HEK293 (cell line): ENCODE measurements at regions not wholly inside any gene's neighbourhood (a gene's known extent, or its start where the extent isn't known, plus 50 kb on each side); places are given as distances from the start of the nearest gene placed in this dataset.

ENCODE experiments used
- CTCF ChIA-PET: fragments of 350-600 bp; formaldehyde crosslinking; extraction: SDS; loops from one replicate; lab custom pipeline; 2021; ENCODE audit warnings: antibody characterized with exemption; lab: Yijun Ruan, JAX
- POLR2A ChIA-PET: fragments of 300-600 bp; formaldehyde crosslinking; extraction: SDS; loops from one replicate; lab custom pipeline; 2020; ENCODE audit warnings: antibody characterized with exemption, inconsistent platforms; lab: Yijun Ruan, JAX
- H3K27ac ChIP-seq: fragments of 200-500 bp; sonication (Bioruptor generic); 2 replicates; pipeline ENCODE4 v1.5.1; 2014; ENCODE audit warnings: low read depth, low read length, control low read depth, inconsistent platforms; ENCODE audit errors: extremely low read depth
- H3K36me3 ChIP-seq, 2 experiments: fragments of 200-500 bp in 1 of 2; sonication (Bioruptor generic) in 1 of 2; 1 replicate in 1 of 2; 2 replicates in 1 of 2; pipeline ENCODE4 v1.5.1; 2014 to 2017; ENCODE audit warnings: inconsistent platforms in 2 of 2, low read length in 2 of 2; ENCODE audit not compliant: control insufficient read depth in 2 of 2, insufficient read depth in 1 of 2
- H3K4me1 ChIP-seq: fragments of 200-500 bp; sonication (Bioruptor generic); 2 replicates; pipeline ENCODE4 v1.5.1; 2014; ENCODE audit warnings: mild to moderate bottlenecking, low read length, inconsistent platforms; ENCODE audit not compliant: control insufficient read depth, insufficient read depth
- H3K4me3 ChIP-seq: 2 replicates; pipeline ENCODE4 v1.5.1; 2011; ENCODE audit warnings: low read depth, mild to moderate bottlenecking, control low read depth, low read length, moderate library complexity
- H3K9me3 ChIP-seq: fragments of 200-500 bp; sonication (Bioruptor generic); 2 replicates; pipeline ENCODE4 v1.5.1; 2014; ENCODE audit warnings: low read depth, low read length, inconsistent platforms; ENCODE audit not compliant: control insufficient read depth, insufficient read depth
- KLF16 ChIP-seq: fragments of 450-650 bp; formaldehyde crosslinking; IDR thresholded peaks from 2 replicates; pipeline ENCODE4 v1.5.1; 2017; ENCODE audit warnings: missing biosample characterization, missing genetic modification characterization
- KLF17 ChIP-seq: fragments of 450-650 bp; formaldehyde crosslinking; IDR thresholded peaks from 2 replicates; pipeline ENCODE4 v1.5.1; 2016; ENCODE audit warnings: missing biosample characterization, missing genetic modification characterization
- PRDM1 ChIP-seq: fragments of 450-650 bp; formaldehyde crosslinking; IDR thresholded peaks from 2 replicates; pipeline ENCODE4; 2016; ENCODE audit warnings: missing biosample characterization, missing genetic modification characterization
- ZBTB1 ChIP-seq: fragments of 450-650 bp; formaldehyde crosslinking; IDR thresholded peaks from 2 replicates; pipeline ENCODE4 v1.5.1; 2016; ENCODE audit warnings: missing biosample characterization, missing genetic modification characterization
- ZNF174 ChIP-seq: fragments of 450-650 bp; formaldehyde crosslinking; IDR thresholded peaks from 2 replicates; pipeline ENCODE4 v1.5.0; 2017; ENCODE audit warnings: missing biosample characterization, mild to moderate bottlenecking, missing genetic modification characterization
- ZNF280D ChIP-seq: fragments of 450-650 bp; formaldehyde crosslinking; IDR thresholded peaks from 2 replicates; pipeline ENCODE4 v1.5.1; 2016; ENCODE audit warnings: missing biosample characterization, missing genetic modification characterization
- ZNF514 ChIP-seq: fragments of 450-650 bp; formaldehyde crosslinking; IDR thresholded peaks from 2 replicates; pipeline ENCODE4 v1.5.1; 2016; ENCODE audit warnings: missing biosample characterization, missing genetic modification characterization
- ZNF521 ChIP-seq: fragments of 450-650 bp; formaldehyde crosslinking; IDR thresholded peaks from 2 replicates; pipeline ENCODE4 v1.5.1; 2017; ENCODE audit warnings: missing biosample characterization, mild to moderate bottlenecking, missing genetic modification characterization
- ZNF548 ChIP-seq: fragments of 450-650 bp; formaldehyde crosslinking; IDR thresholded peaks from 2 replicates; pipeline ENCODE4 v1.5.1; 2016; ENCODE audit warnings: missing biosample characterization, missing genetic modification characterization
- ZNF549 ChIP-seq: fragments of 450-650 bp; IDR thresholded peaks from 2 replicates; pipeline ENCODE4 v1.5.1; 2018; ENCODE audit warnings: missing biosample characterization, missing genetic modification characterization, mild to moderate bottlenecking, inconsistent platforms, moderate library complexity
- ZNF610 ChIP-seq: fragments of 450-650 bp; formaldehyde crosslinking; IDR thresholded peaks from 2 replicates; pipeline ENCODE4 v1.5.1; 2016; ENCODE audit warnings: missing biosample characterization, missing genetic modification characterization, borderline replicate concordance
- ZNF623 ChIP-seq: fragments of 450-650 bp; formaldehyde crosslinking; IDR thresholded peaks from 2 replicates; pipeline ENCODE4 v1.5.1; 2016; ENCODE audit warnings: missing biosample characterization, missing genetic modification characterization
- ZNF658 ChIP-seq: fragments of 450-650 bp; formaldehyde crosslinking; IDR thresholded peaks from 2 replicates; pipeline ENCODE4; 2016; ENCODE audit warnings: missing biosample characterization, missing genetic modification characterization
- ZNF707 ChIP-seq: fragments of 450-650 bp; formaldehyde crosslinking; IDR thresholded peaks from 2 replicates; pipeline ENCODE4 v1.5.1; 2016; ENCODE audit warnings: missing biosample characterization, missing genetic modification characterization
- ZNF791 ChIP-seq: fragments of 450-650 bp; formaldehyde crosslinking; IDR thresholded peaks from 2 replicates; pipeline ENCODE4 v1.5.1; 2016; ENCODE audit warnings: missing biosample characterization, missing genetic modification characterization
- ZNF792 ChIP-seq: fragments of 450-650 bp; formaldehyde crosslinking; IDR thresholded peaks from 2 replicates; pipeline ENCODE4 v1.5.1; 2016; ENCODE audit warnings: missing biosample characterization, missing genetic modification characterization
- TF ChIP-seq, protein P1 (sequence below): fragments of 450-650 bp; formaldehyde crosslinking; conservative IDR thresholded peaks from 2 replicates; pipeline ENCODE4 v1.5.1; 2016; ENCODE audit warnings: low read depth, missing biosample characterization, missing genetic modification characterization
- TF ChIP-seq, protein P2 (sequence below): fragments of 450-650 bp; formaldehyde crosslinking; IDR thresholded peaks from 2 replicates; pipeline ENCODE4 v1.5.1; 2016; ENCODE audit warnings: missing biosample characterization, missing genetic modification characterization
- TF ChIP-seq, protein P3 (sequence below): fragments of 450-650 bp; formaldehyde crosslinking; IDR thresholded peaks from 2 replicates; pipeline ENCODE4 v1.5.1; 2016; ENCODE audit warnings: missing biosample characterization, missing genetic modification characterization
- TF ChIP-seq, protein P4 (sequence below): fragments of 450-650 bp; formaldehyde crosslinking; IDR thresholded peaks from 2 replicates; pipeline ENCODE4 v1.5.1; 2016; ENCODE audit warnings: missing biosample characterization, missing genetic modification characterization
- TF ChIP-seq, protein P5 (sequence below): fragments of 450-650 bp; formaldehyde crosslinking; IDR thresholded peaks from 2 replicates; pipeline ENCODE4 v1.5.1; 2017; ENCODE audit warnings: missing biosample characterization, missing genetic modification characterization

DNA sequence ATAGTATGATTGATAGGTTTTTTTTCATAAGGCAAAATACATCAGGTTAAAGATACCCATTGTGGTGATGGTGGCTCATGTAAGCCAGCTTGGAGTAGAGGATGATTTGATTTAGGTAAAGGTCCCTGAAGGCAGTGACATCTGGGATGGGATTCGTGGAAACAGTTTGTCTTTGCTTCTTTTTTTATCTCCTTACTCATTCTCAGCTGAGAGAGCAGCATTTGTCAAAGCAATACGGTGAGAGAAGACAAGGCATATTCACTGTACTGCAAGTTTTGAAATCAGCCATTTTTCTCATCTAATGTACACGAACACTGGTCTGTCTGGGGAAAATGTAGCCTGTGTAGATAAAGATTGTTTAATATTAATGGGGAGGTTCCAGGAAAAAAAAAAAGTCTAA lies 749.1 kb downstream of the SQOR start (continued):
- no peak for TF ChIP-seq ZBTB1

DNA sequence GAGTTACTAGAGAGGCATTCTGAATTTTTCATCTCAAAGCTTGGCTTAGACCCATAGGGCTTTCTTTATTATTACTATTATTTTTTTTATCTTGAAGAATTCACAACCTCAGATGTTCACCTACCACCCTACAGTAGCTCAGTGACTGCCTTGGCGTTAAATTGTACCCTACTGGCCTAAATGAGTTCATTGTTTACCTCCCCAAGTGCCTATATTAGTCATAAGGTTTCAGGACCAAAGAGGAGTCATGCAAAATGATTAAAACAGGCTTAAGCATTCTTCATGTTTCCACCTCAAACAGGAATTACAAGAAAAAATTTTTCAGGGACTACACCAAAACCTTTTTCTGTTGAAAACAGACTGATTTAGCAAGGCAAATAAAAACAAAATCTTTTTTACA lies 751.5 kb downstream of the SQOR start:
- TF ChIP-seq ZNF610 (tag by site-specific recombination) (no peak), ZNF514 (tag by site-specific recombination) (no peak), ZNF707 (tag by site-specific recombination) (no peak), ZNF280D (tag by site-specific recombination) (no peak), PRDM1 (tag by site-specific recombination) (no peak)
- TF ChIP-seq, protein P1, sequence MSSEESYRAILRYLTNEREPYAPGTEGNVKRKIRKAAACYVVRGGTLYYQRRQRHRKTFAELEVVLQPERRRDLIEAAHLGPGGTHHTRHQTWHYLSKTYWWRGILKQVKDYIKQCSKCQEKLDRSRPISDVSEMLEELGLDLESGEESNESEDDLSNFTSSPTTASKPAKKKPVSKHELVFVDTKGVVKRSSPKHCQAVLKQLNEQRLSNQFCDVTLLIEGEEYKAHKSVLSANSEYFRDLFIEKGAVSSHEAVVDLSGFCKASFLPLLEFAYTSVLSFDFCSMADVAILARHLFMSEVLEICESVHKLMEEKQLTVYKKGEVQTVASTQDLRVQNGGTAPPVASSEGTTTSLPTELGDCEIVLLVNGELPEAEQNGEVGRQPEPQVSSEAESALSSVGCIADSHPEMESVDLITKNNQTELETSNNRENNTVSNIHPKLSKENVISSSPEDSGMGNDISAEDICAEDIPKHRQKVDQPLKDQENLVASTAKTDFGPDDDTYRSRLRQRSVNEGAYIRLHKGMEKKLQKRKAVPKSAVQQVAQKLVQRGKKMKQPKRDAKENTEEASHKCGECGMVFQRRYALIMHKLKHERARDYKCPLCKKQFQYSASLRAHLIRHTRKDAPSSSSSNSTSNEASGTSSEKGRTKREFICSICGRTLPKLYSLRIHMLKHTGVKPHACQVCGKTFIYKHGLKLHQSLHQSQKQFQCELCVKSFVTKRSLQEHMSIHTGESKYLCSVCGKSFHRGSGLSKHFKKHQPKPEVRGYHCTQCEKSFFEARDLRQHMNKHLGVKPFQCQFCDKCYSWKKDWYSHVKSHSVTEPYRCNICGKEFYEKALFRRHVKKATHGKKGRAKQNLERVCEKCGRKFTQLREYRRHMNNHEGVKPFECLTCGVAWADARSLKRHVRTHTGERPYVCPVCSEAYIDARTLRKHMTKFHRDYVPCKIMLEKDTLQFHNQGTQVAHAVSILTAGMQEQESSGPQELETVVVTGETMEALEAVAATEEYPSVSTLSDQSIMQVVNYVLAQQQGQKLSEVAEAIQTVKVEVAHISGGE: no peak
- TF ChIP-seq, protein P2, sequence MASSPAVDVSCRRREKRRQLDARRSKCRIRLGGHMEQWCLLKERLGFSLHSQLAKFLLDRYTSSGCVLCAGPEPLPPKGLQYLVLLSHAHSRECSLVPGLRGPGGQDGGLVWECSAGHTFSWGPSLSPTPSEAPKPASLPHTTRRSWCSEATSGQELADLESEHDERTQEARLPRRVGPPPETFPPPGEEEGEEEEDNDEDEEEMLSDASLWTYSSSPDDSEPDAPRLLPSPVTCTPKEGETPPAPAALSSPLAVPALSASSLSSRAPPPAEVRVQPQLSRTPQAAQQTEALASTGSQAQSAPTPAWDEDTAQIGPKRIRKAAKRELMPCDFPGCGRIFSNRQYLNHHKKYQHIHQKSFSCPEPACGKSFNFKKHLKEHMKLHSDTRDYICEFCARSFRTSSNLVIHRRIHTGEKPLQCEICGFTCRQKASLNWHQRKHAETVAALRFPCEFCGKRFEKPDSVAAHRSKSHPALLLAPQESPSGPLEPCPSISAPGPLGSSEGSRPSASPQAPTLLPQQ: no peak
- POLR2A ChIA-PET: no interaction called here
- no peaks in the 10 kb centered on the region for H3K36me3 ChIP-seq
- no peaks in the 10 kb centered on the region for H3K9me3 ChIP-seq
- H3K27ac ChIP-seq: no peak overlapping the region
- CTCF ChIA-PET: no interaction called here
- no peaks in the 10 kb centered on the region for H3K4me1 ChIP-seq
- no peak overlapping the region for H3K4me3 ChIP-seq

DNA sequence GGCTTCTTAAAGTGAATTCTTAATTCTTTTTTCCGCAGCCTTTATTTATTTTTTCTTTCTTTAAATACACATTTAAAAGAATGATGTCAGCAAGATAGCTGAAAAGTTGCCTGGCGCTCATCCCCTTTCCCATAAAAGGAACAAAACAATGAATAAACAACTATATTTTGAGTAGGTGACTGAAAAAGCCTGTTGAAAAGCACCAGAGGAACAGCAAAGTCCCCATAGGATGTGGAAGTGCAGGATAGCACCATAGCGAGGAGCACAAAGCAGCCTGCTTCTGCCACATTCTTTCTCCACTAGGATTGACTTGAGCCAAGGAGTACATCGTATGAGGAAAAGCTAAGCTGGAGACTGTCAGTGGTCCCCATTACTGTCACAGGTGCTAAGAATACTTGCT lies 754.9 kb downstream of the SQOR start:
- Histone ChIP-seq H3K4me1 (no peaks in the 10 kb centered on the region), H3K9me3 (no peaks in the 10 kb centered on the region), H3K27ac (no peak overlapping the region)
- CTCF ChIA-PET: no interaction called here
- TF ChIP-seq ZNF791 (tag by site-specific recombination) (no peak), ZNF174 (no peak), ZNF521 (tag by site-specific recombination) (no peak), ZNF548 (tag by site-specific recombination) (no peak), ZNF549 (tag by site-specific recombination) (no peak), ZNF792 (no peak), KLF17 (tag by site-specific recombination) (no peak), ZNF658 (tag by site-specific recombination) (no peak), ZNF623 (tag by site-specific recombination) (no peak), KLF16 (no peak), ZBTB1 (no peak)
- TF ChIP-seq, protein P3, sequence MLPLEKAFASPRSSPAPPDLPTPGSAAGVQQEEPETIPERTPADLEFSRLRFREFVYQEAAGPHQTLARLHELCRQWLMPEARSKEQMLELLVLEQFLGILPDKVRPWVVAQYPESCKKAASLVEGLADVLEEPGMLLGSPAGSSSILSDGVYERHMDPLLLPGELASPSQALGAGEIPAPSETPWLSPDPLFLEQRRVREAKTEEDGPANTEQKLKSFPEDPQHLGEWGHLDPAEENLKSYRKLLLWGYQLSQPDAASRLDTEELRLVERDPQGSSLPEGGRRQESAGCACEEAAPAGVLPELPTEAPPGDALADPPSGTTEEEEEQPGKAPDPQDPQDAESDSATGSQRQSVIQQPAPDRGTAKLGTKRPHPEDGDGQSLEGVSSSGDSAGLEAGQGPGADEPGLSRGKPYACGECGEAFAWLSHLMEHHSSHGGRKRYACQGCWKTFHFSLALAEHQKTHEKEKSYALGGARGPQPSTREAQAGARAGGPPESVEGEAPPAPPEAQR (tag by site-specific recombination): no peak
- TF ChIP-seq, protein P4, sequence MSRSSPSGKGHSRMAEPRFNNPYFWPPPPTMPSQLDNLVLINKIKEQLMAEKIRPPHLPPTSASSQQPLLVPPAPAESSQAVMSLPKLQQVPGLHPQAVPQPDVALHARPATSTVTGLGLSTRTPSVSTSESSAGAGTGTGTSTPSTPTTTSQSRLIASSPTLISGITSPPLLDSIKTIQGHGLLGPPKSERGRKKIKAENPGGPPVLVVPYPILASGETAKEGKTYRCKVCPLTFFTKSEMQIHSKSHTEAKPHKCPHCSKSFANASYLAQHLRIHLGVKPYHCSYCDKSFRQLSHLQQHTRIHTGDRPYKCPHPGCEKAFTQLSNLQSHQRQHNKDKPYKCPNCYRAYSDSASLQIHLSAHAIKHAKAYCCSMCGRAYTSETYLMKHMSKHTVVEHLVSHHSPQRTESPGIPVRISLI (tag by site-specific recombination): no peak
- TF ChIP-seq, protein P5, sequence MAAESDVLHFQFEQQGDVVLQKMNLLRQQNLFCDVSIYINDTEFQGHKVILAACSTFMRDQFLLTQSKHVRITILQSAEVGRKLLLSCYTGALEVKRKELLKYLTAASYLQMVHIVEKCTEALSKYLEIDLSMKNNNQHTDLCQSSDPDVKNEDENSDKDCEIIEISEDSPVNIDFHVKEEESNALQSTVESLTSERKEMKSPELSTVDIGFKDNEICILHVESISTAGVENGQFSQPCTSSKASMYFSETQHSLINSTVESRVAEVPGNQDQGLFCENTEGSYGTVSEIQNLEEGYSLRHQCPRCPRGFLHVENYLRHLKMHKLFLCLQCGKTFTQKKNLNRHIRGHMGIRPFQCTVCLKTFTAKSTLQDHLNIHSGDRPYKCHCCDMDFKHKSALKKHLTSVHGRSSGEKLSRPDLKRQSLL (tag by site-specific recombination): no peak
- TF ChIP-seq, all 188 proteins: peak for 0
- Histone ChIP-seq H3K4me3 (no peak overlapping the region), H3K36me3 (no peaks in the 10 kb centered on the region)
- POLR2A ChIA-PET: no interaction called here
